HCT116 (cell line): ENCODE measurements at regions not wholly inside any gene's neighbourhood (a gene's known extent, or its start where the extent isn't known, plus 50 kb on each side); places are given as distances from the start of the nearest gene placed in this dataset.

Experiments
- POLR2A ChIP-seq: IDR thresholded peaks from 2 replicates; pipeline ENCODE4 v1.7.0; 2011; ENCODE audit warnings: borderline replicate concordance; ENCODE audit not compliant: insufficient read depth, insufficient read length; ENCODE audit errors: extremely low read depth
- POLR2AphosphoS5 ChIP-seq: IDR thresholded peaks from 2 replicates; pipeline ENCODE4 v1.6.1; 2011; ENCODE audit warnings: mild to moderate bottlenecking, low read depth, low read length, moderate library complexity
- ZNF274 ChIP-seq: fragments of 200-500 bp; sonication (Bioruptor generic); IDR thresholded peaks from 2 replicates; pipeline ENCODE4 v1.6.1; 2014; ENCODE audit warnings: mild to moderate bottlenecking, low read depth, low read length, inconsistent platforms
- TF ChIP-seq, protein P1 (sequence below), 3 experiments: fragments of 200-600 bp in 1 of 3; sonication (generic) in 1 of 3; IDR thresholded peaks in 2 of 3; conservative IDR thresholded peaks in 1 of 3; 2 replicates each; pipeline ENCODE4 v1.5.1; 2012 to 2017; ENCODE audit warnings: low read depth in 2 of 3, low read length in 2 of 3, antibody characterized with exemption in 1 of 3, borderline replicate concordance in 1 of 3, control low read depth in 1 of 3, mild to moderate bottlenecking in 1 of 3, mixed read lengths in 1 of 3, mixed run types in 1 of 3, moderate library complexity in 1 of 3; ENCODE audit not compliant: insufficient read depth in 1 of 3
- TF ChIP-seq, protein P2 (sequence below): IDR thresholded peaks from 2 replicates; pipeline ENCODE4 v1.6.1; 2012

DNA sequence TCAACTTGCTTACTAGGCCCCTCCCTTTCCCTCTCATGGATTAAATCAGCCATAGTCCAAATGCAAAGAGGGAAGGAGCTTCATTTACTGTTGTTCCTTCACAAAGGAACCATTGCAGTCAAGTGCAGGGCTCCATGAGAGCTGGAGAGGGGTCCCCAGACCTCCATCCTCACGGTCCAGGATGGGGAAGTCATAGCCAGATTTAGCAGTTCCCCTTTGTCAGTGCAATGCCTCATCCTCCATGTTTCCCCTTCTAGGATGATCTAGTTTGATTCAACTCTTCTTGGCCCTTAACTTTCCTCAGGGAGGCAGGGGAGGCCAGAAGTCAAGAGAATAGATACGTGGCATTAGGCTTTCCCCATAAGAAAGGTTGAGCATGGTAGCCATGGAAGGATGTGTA, 66.5 kb upstream of the FUCA2 start:
- TF ChIP-seq, protein P1, sequence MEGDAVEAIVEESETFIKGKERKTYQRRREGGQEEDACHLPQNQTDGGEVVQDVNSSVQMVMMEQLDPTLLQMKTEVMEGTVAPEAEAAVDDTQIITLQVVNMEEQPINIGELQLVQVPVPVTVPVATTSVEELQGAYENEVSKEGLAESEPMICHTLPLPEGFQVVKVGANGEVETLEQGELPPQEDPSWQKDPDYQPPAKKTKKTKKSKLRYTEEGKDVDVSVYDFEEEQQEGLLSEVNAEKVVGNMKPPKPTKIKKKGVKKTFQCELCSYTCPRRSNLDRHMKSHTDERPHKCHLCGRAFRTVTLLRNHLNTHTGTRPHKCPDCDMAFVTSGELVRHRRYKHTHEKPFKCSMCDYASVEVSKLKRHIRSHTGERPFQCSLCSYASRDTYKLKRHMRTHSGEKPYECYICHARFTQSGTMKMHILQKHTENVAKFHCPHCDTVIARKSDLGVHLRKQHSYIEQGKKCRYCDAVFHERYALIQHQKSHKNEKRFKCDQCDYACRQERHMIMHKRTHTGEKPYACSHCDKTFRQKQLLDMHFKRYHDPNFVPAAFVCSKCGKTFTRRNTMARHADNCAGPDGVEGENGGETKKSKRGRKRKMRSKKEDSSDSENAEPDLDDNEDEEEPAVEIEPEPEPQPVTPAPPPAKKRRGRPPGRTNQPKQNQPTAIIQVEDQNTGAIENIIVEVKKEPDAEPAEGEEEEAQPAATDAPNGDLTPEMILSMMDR (IDR thresholded peaks at IDR 0.05 in 2 of 3, conservative IDR thresholded peaks at IDR 0.05 in 1 of 3; ENCODE audit: borderline replicate concordance in 1 of 3, insufficient read depth in 1 of 3, low read depth in 2 of 3, low read length in 2 of 3), result no peak
- TF ChIP-seq POLR2AphosphoS5 (no peak), ZNF274 (no peak), POLR2A (no peak)
- TF ChIP-seq, protein P2, sequence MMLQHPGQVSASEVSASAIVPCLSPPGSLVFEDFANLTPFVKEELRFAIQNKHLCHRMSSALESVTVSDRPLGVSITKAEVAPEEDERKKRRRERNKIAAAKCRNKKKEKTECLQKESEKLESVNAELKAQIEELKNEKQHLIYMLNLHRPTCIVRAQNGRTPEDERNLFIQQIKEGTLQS, result no peak
